ENCODE measurements at regions not wholly inside any gene's neighbourhood (a gene's known extent, or its start where the extent isn't known, plus 50 kb on each side); places are given as distances from the start of the nearest gene placed in this dataset.

GRCh38 chr18:44557616-44558151 lies 123.0 kb upstream of the SETBP1 start:
- H4K20me1 ChIP-seq (ENCODE audit: control insufficient read depth, extremely low read depth, insufficient read depth, low read length), result no peaks in the 10 kb centered on the region
- no peaks in the 10 kb centered on the region for H3K9me1 ChIP-seq (ENCODE audit: control insufficient read depth, extremely low read depth, insufficient read depth, low read length)
- TF ChIP-seq EZH2 (IDR thresholded peaks at IDR 0.05; ENCODE audit: low read length), result no peak
- TF ChIP-seq CTCF (optimal IDR thresholded peaks at IDR 0.05 in 1 of 3, IDR thresholded peaks at IDR 0.05 in 1 of 3, conservative IDR thresholded peaks at IDR 0.05 in 1 of 3; ENCODE audit: extremely low read depth in 1 of 3, insufficient read depth in 2 of 3, low read length in 3 of 3), result no peak
- H3K79me2 ChIP-seq (ENCODE audit: control insufficient read depth, insufficient read depth, low read length), result no peaks in the 10 kb centered on the region
- DNase-seq (ENCODE audit: low read depth, low spot score), result no peak
- H3K4me3 ChIP-seq (ENCODE audit: control insufficient read depth in 2 of 3, extremely low read depth in 1 of 3, insufficient read depth in 2 of 3, low read depth in 1 of 3, low read length in 3 of 3), result no peak overlapping the region
- no peaks in the 10 kb centered on the region for H3K9me3 ChIP-seq (ENCODE audit: control insufficient read depth, low read depth, low read length)
- no peaks in the 10 kb centered on the region for H3K36me3 ChIP-seq (ENCODE audit: control insufficient read depth in 2 of 2, extremely low read depth in 1 of 2, insufficient read depth in 2 of 2, low read length in 2 of 2)
- H3K27ac ChIP-seq (ENCODE audit: control insufficient read depth, insufficient read depth, low read length), result no peak overlapping the region
- dilution Hi-C loops (cut with MboI; ENCODE audit: extremely low pct_ligation_motif_present, low sequenced_read_pairs), result no loop called here
- no peaks in the 10 kb centered on the region for H3K27me3 ChIP-seq (ENCODE audit: control insufficient read depth, extremely low read depth, insufficient read depth, low read length)
- FAIRE-seq, result no peak
- no peak overlapping the region for H3K4me2 ChIP-seq (ENCODE audit: control insufficient read depth, extremely low read depth, insufficient read depth, low read depth, low read length)
- H3K9ac ChIP-seq (ENCODE audit: control insufficient read depth, extremely low read depth, insufficient read depth, low read length), result no peak overlapping the region
- H2AFZ ChIP-seq (ENCODE audit: control insufficient read depth, low read length), result no peak overlapping the region
- H3K4me1 ChIP-seq (ENCODE audit: control insufficient read depth, extremely low read depth, insufficient read depth, low read length), result no peaks in the 10 kb centered on the region

- no peak for TF ChIP-seq CTCF (optimal IDR thresholded peaks at IDR 0.05 in 1 of 3, IDR thresholded peaks at IDR 0.05 in 1 of 3, conservative IDR thresholded peaks at IDR 0.05 in 1 of 3; ENCODE audit: extremely low read depth in 1 of 3, insufficient read depth in 2 of 3, low read length in 3 of 3)
- TF ChIP-seq EZH2 (IDR thresholded peaks at IDR 0.05; ENCODE audit: low read length), result no peak
- no peaks in the 10 kb centered on the region for H3K9me1 ChIP-seq (ENCODE audit: control insufficient read depth, extremely low read depth, insufficient read depth, low read length)
- no peaks in the 10 kb centered on the region for H3K27me3 ChIP-seq (ENCODE audit: control insufficient read depth, extremely low read depth, insufficient read depth, low read length)
- H3K4me1 ChIP-seq (ENCODE audit: control insufficient read depth, extremely low read depth, insufficient read depth, low read length), result no peaks in the 10 kb centered on the region
- no peaks in the 10 kb centered on the region for H3K79me2 ChIP-seq (ENCODE audit: control insufficient read depth, insufficient read depth, low read length)
- no peaks in the 10 kb centered on the region for H3K9me3 ChIP-seq (ENCODE audit: control insufficient read depth, low read depth, low read length)
- no peaks in the 10 kb centered on the region for H4K20me1 ChIP-seq (ENCODE audit: control insufficient read depth, extremely low read depth, insufficient read depth, low read length)
- no peak overlapping the region for H3K4me2 ChIP-seq (ENCODE audit: control insufficient read depth, extremely low read depth, insufficient read depth, low read depth, low read length)
- no peak overlapping the region for H3K27ac ChIP-seq (ENCODE audit: control insufficient read depth, insufficient read depth, low read length)
- no peak overlapping the region for H3K9ac ChIP-seq (ENCODE audit: control insufficient read depth, extremely low read depth, insufficient read depth, low read length)
- no peak overlapping the region for H2AFZ ChIP-seq (ENCODE audit: control insufficient read depth, low read length)
- H3K4me3 ChIP-seq (ENCODE audit: control insufficient read depth in 2 of 3, extremely low read depth in 1 of 3, insufficient read depth in 2 of 3, low read depth in 1 of 3, low read length in 3 of 3), result no peak overlapping the region
- dilution Hi-C loops (cut with MboI; ENCODE audit: extremely low pct_ligation_motif_present, low sequenced_read_pairs), result no loop called here
- DNase-seq (ENCODE audit: low read depth, low spot score), result no peak
- no peak for FAIRE-seq
- no peaks in the 10 kb centered on the region for H3K36me3 ChIP-seq (ENCODE audit: control insufficient read depth in 2 of 2, extremely low read depth in 1 of 2, insufficient read depth in 2 of 2, low read length in 2 of 2)
Observed at GRCh38 chr18:44558767-44559166, 121.9 kb upstream of the SETBP1 start.

All from keratinocyte (primary cell).